Effector memory CD8-positive, alpha-beta T cell (primary cell): ENCODE measurements at regions not wholly inside any gene's neighbourhood (a gene's known extent, or its start where the extent isn't known, plus 50 kb on each side); places are given as distances from the start of the nearest gene placed in this dataset.
"Not testable (repeated sequence)": the region's sequence is repeated elsewhere in the genome, so short reads cannot be mapped to it uniquely, and the experiment has no call there.

Source experiments
- ATAC-seq: fragments of 150-1000 bp; cut with Tn5 transposase; replicated peaks from 2 replicates; pipeline ENCODE4 v1.10.0; 2021; ENCODE audit warnings: mild to moderate bottlenecking, moderate library complexity
- DNase-seq, 3 experiments: peaks; one replicate each; pipeline ENCODE4 v3.0.0; 2021
- H3K27ac Mint-ChIP-seq, 2 donors: one replicate each; pipeline ENCODE4 v1.8.0; 2022; ENCODE audit warnings: mild to moderate bottlenecking in 2 of 2, mixed read lengths in 2 of 2, moderate library complexity in 2 of 2
- H3K27me3 Mint-ChIP-seq, 2 donors: one replicate each; pipeline ENCODE4 v1.8.0; 2022; ENCODE audit warnings: mixed read lengths in 2 of 2
- H3K36me3 Mint-ChIP-seq: one replicate; pipeline ENCODE4 v1.8.0; 2022; ENCODE audit warnings: mild to moderate bottlenecking, moderate library complexity, mixed read lengths; ENCODE audit not compliant: insufficient read depth
- H3K4me1 Mint-ChIP-seq, 2 donors: one replicate each; pipeline ENCODE4 v1.8.0; 2022; ENCODE audit warnings: low read depth in 2 of 2, mixed read lengths in 2 of 2
- H3K4me3 Mint-ChIP-seq, 2 donors: one replicate each; pipeline ENCODE4 v1.8.0; 2022; ENCODE audit warnings: mild to moderate bottlenecking in 2 of 2, mixed read lengths in 2 of 2, moderate library complexity in 2 of 2
- H3K9me3 Mint-ChIP-seq, 2 donors: one replicate each; pipeline ENCODE4 v1.8.0; 2022; ENCODE audit warnings: mixed read lengths in 2 of 2

GRCh38 chr4:150006197-150006596 is 72.0 kb upstream of the DCLK2 start:
- Mint-ChIP-seq H3K27ac (no peak overlapping the region), H3K9me3 (no peaks in the 10 kb centered on the region), H3K27me3 (peaks cover 10 to 17% of the 10 kb centered on the region in 2 donors), H3K4me3 (no peak overlapping the region), H3K36me3 (no peaks in the 10 kb centered on the region), H3K4me1 (no peaks in the 10 kb centered on the region)
- ATAC-seq, result no peak
- no peak for DNase-seq

- Mint-ChIP-seq H3K4me1 (no peaks in the 10 kb centered on the region), H3K27ac (no peak overlapping the region), H3K4me3 (no peak overlapping the region), H3K36me3 (no peaks in the 10 kb centered on the region), H3K27me3 (peaks cover 10 to 17% of the 10 kb centered on the region in 2 donors), H3K9me3 (no peaks in the 10 kb centered on the region)
- ATAC-seq (no peak), DNase-seq (no peak)
Observed at GRCh38 chr4:150007512-150007911, 70.7 kb upstream of the DCLK2 start.

GRCh38 chr4:150008546-150008945 is 69.7 kb upstream of the DCLK2 start:
- H3K27me3 Mint-ChIP-seq, result peaks cover 10 to 12% of the 10 kb centered on the region in 2 donors

GRCh38 chr4:150009533-150009932 is 68.7 kb upstream of the DCLK2 start:
- ATAC-seq (no peak), DNase-seq (no peak)
- Mint-ChIP-seq H3K27ac (no peak overlapping the region), H3K9me3 (no peaks in the 10 kb centered on the region), H3K27me3 (peaks cover 10% of the 10 kb centered on the region in 2 donors), H3K4me1 (no peaks in the 10 kb centered on the region), H3K4me3 (no peak overlapping the region), H3K36me3 (no peaks in the 10 kb centered on the region)

More at GRCh38 chr4:150008546-150008945, 69.7 kb upstream of the DCLK2 start:
- H3K9me3 Mint-ChIP-seq, result no peaks in the 10 kb centered on the region
- no peak for DNase-seq
- H3K27ac Mint-ChIP-seq, result no peak overlapping the region
- no peak overlapping the region for H3K4me3 Mint-ChIP-seq
- H3K4me1 Mint-ChIP-seq, result no peaks in the 10 kb centered on the region
- no peaks in the 10 kb centered on the region for H3K36me3 Mint-ChIP-seq
- ATAC-seq, result no peak

GRCh38 chr4:150010525-150011126 is 67.6 kb upstream of the DCLK2 start:
- no peaks in the 10 kb centered on the region for H3K36me3 Mint-ChIP-seq
- H3K27ac Mint-ChIP-seq, result no peak overlapping the region
- DNase-seq (no peak), ATAC-seq (no peak)
- no peaks in the 10 kb centered on the region for H3K4me1 Mint-ChIP-seq
- H3K9me3 Mint-ChIP-seq, result no peaks in the 10 kb centered on the region
- H3K4me3 Mint-ChIP-seq, result no peak overlapping the region
- peaks cover 11 to 16% of the 10 kb centered on the region in 2 donors for H3K27me3 Mint-ChIP-seq

- Mint-ChIP-seq H3K9me3 (no peaks in the 10 kb centered on the region), H3K27me3 (peaks cover 22 to 32% of the 10 kb centered on the region in 2 donors), H3K4me1 (no peaks in the 10 kb centered on the region), H3K4me3 (no peak overlapping the region), H3K27ac (no peak overlapping the region), H3K36me3 (no peaks in the 10 kb centered on the region)
- ATAC-seq (no peak), DNase-seq (no peak)
Observed at GRCh38 chr4:150012851-150013360, 65.3 kb upstream of the DCLK2 start.

- not testable (repeated sequence) for H3K9me3 Mint-ChIP-seq, H3K4me3 Mint-ChIP-seq, H3K36me3 Mint-ChIP-seq, DNase-seq, H3K27ac Mint-ChIP-seq, ATAC-seq, H3K4me1 Mint-ChIP-seq
- H3K27me3 Mint-ChIP-seq, result peaks cover 23 to 36% of the 10 kb centered on the region in 2 donors
Observed at GRCh38 chr4:150015910-150016309, 62.3 kb upstream of the DCLK2 start.

- not testable (repeated sequence) for H3K36me3 Mint-ChIP-seq, H3K27ac Mint-ChIP-seq, ATAC-seq, DNase-seq, H3K4me3 Mint-ChIP-seq, H3K4me1 Mint-ChIP-seq, H3K9me3 Mint-ChIP-seq
- peaks cover 23 to 36% of the 10 kb centered on the region in 2 donors for H3K27me3 Mint-ChIP-seq
Observed at GRCh38 chr4:150016621-150017020, 61.6 kb upstream of the DCLK2 start.

GRCh38 chr4:150018257-150018656 is 60.0 kb upstream of the DCLK2 start:
- no peak for DNase-seq
- no peaks in the 10 kb centered on the region for H3K4me1 Mint-ChIP-seq
- ATAC-seq, result no peak
- H3K27ac Mint-ChIP-seq, result no peak overlapping the region
- no peaks in the 10 kb centered on the region for H3K9me3 Mint-ChIP-seq
- H3K27me3 Mint-ChIP-seq, result peaks cover 36 to 51% of the 10 kb centered on the region in 2 donors
- no peaks in the 10 kb centered on the region for H3K36me3 Mint-ChIP-seq
- no peak overlapping the region for H3K4me3 Mint-ChIP-seq

- Mint-ChIP-seq H3K36me3 (no peaks in the 10 kb centered on the region), H3K27me3 (peaks cover 27 to 41% of the 10 kb centered on the region in 2 donors), H3K27ac (no peak overlapping the region), H3K4me3 (no peak overlapping the region), H3K9me3 (peaks cover 0 to 6% of the 10 kb centered on the region in 2 donors), H3K4me1 (no peaks in the 10 kb centered on the region)
- ATAC-seq (no peak), DNase-seq (no peak)
Observed at GRCh38 chr4:150021483-150021882, 56.8 kb upstream of the DCLK2 start.

GRCh38 chr4:150023489-150023888 is 54.8 kb upstream of the DCLK2 start:
- ATAC-seq (no peak), DNase-seq (no peak)
- Mint-ChIP-seq H3K27me3 (peaks cover 15 to 24% of the 10 kb centered on the region in 2 donors), H3K4me3 (no peak overlapping the region), H3K27ac (no peak overlapping the region), H3K36me3 (no peaks in the 10 kb centered on the region), H3K9me3 (peaks cover 0 to 17% of the 10 kb centered on the region in 2 donors), H3K4me1 (no peaks in the 10 kb centered on the region)

- Mint-ChIP-seq H3K27me3 (peaks cover 15 to 22% of the 10 kb centered on the region in 2 donors), H3K9me3 (peaks cover 0 to 17% of the 10 kb centered on the region in 2 donors)
- DNase-seq, H3K4me1 Mint-ChIP-seq, ATAC-seq, H3K27ac Mint-ChIP-seq, H3K36me3 Mint-ChIP-seq, H3K4me3 Mint-ChIP-seq: not testable (repeated sequence)
Observed at GRCh38 chr4:150026987-150027386, 51.3 kb upstream of the DCLK2 start.
